ENCODE measurements at regions not wholly inside any gene's neighbourhood (a gene's known extent, or its start where the extent isn't known, plus 50 kb on each side); places are given as distances from the start of the nearest gene placed in this dataset.

- POLR2A ChIA-PET: no interaction called here
- WGBS (ENCODE audit: low lambda C conversion rate): 9% methylated on average over 1 of the region's 1 CpG
Observed at GRCh38 chr4:148958317-148958716, 516.1 kb upstream of the NR3C2 start.

GRCh38 chr4:148955564-148956297 is 513.5 kb upstream of the NR3C2 start:
- CTCF ChIA-PET: no interaction called here
- no peaks in the 10 kb centered on the region for H3F3A ChIP-seq (replicated peaks; ENCODE audit: insufficient read depth)
- no peak overlapping the region for H3K27ac ChIP-seq (ENCODE audit: low read depth in 2 of 2, low read length in 1 of 2)
- no peak overlapping the region for H3K9ac ChIP-seq
- H3K9me2 ChIP-seq: no peaks in the 10 kb centered on the region
- no peak for DNase-seq
- no peaks in the 10 kb centered on the region for H3K9me3 ChIP-seq
- 0% methylated on average over 1 of the region's 1 CpG for WGBS (ENCODE audit: low lambda C conversion rate)
- H4K20me1 ChIP-seq (ENCODE audit: insufficient read depth): no peaks in the 10 kb centered on the region
- no peak overlapping the region for H3K4me2 ChIP-seq
- no peak overlapping the region for H2AFZ ChIP-seq (ENCODE audit: low read depth)
- H3K4me1 ChIP-seq (ENCODE audit: control insufficient read depth in 1 of 2, insufficient read depth in 2 of 2, low read depth in 1 of 2, low read length in 1 of 2): no peaks in the 10 kb centered on the region
- H3K36me3 ChIP-seq (replicated peaks in 1 of 2; ENCODE audit: control insufficient read depth in 1 of 2, insufficient read depth in 2 of 2, low read length in 1 of 2): no peaks in the 10 kb centered on the region
- peaks cover 5% of the 10 kb centered on the region; the same call in 1 of the 2 replicates for H3K27me3 ChIP-seq (ENCODE audit: insufficient read depth)
- no peaks in the 10 kb centered on the region for H3K79me2 ChIP-seq (ENCODE audit: insufficient read depth)
- H3K4me3 ChIP-seq (ENCODE audit: low read depth in 2 of 2, low read length in 1 of 2): no peak overlapping the region
- POLR2A ChIA-PET: no interaction called here
- TF ChIP-seq RAD21 (IDR thresholded peaks at IDR 0.05; ENCODE audit: low read length): no peak
- TF ChIP-seq RFX5 (IDR thresholded peaks at IDR 0.05; ENCODE audit: low read length): no peak
- TF ChIP-seq USF2 (IDR thresholded peaks at IDR 0.05; ENCODE audit: borderline replicate concordance, low read depth, low read length): no peak
- TF ChIP-seq IRF3 (IDR thresholded peaks at IDR 0.05; ENCODE audit: low read depth, low read length): no peak
- TF ChIP-seq GATA2 (CRISPR knock-in tag; IDR thresholded peaks at IDR 0.05): no peak
- no peak for TF ChIP-seq YY1 (IDR thresholded peaks at IDR 0.05; ENCODE audit: low read depth)
- no peak for TF ChIP-seq RCOR1 (IDR thresholded peaks at IDR 0.05; ENCODE audit: low read length)
- no peak for TF ChIP-seq TEAD4 (IDR thresholded peaks at IDR 0.05; ENCODE audit: borderline replicate concordance, insufficient read depth)
- TF ChIP-seq TAF1 (IDR thresholded peaks at IDR 0.05; ENCODE audit: borderline replicate concordance, low read depth, low read length): no peak
- TF ChIP-seq CHD2 (IDR thresholded peaks at IDR 0.05; ENCODE audit: low read length, partially characterized antibody): no peak
- TF ChIP-seq TCF12 (IDR thresholded peaks at IDR 0.05): no peak
- TF ChIP-seq SIN3A (IDR thresholded peaks at IDR 0.05; ENCODE audit: borderline replicate concordance, low read depth, low read length): no peak
- TF ChIP-seq RXRA (IDR thresholded peaks at IDR 0.05; ENCODE audit: borderline replicate concordance, low read depth): no peak
- TF ChIP-seq SMC3 (IDR thresholded peaks at IDR 0.05; ENCODE audit: low read depth, low read length): no peak
- TF ChIP-seq MAX (IDR thresholded peaks at IDR 0.05; ENCODE audit: low read depth): no peak
- TF ChIP-seq NRF1 (IDR thresholded peaks at IDR 0.05; ENCODE audit: low read depth, low read length): no peak

More at GRCh38 chr4:148958317-148958716, 516.1 kb upstream of the NR3C2 start:
- Histone ChIP-seq H4K20me1 (ENCODE audit: insufficient read depth) (no peaks in the 10 kb centered on the region), H3K9me3 (no peaks in the 10 kb centered on the region), H3K4me2 (no peak overlapping the region), H3K27me3 (ENCODE audit: insufficient read depth) (no peaks in the 10 kb centered on the region), H3K9me2 (no peaks in the 10 kb centered on the region), H3K36me3 (replicated peaks in 1 of 2; ENCODE audit: control insufficient read depth in 1 of 2, insufficient read depth in 2 of 2, low read length in 1 of 2) (no peaks in the 10 kb centered on the region), H3F3A (replicated peaks; ENCODE audit: insufficient read depth) (no peaks in the 10 kb centered on the region), H3K4me1 (ENCODE audit: control insufficient read depth in 1 of 2, insufficient read depth in 2 of 2, low read depth in 1 of 2, low read length in 1 of 2) (no peaks in the 10 kb centered on the region), H2AFZ (ENCODE audit: low read depth) (no peak overlapping the region), H3K27ac (ENCODE audit: low read depth in 2 of 2, low read length in 1 of 2) (no peak overlapping the region), H3K9ac (no peak overlapping the region), H3K79me2 (ENCODE audit: insufficient read depth) (no peaks in the 10 kb centered on the region), H3K4me3 (ENCODE audit: low read depth in 2 of 2, low read length in 1 of 2) (no peak overlapping the region)
- no peak for DNase-seq
- CTCF ChIA-PET: no interaction called here
- TF ChIP-seq FOXJ3 (CRISPR knock-in tag; IDR thresholded peaks at IDR 0.05) (no peak), SMC3 (IDR thresholded peaks at IDR 0.05; ENCODE audit: low read depth, low read length) (no peak), POLR2AphosphoS5 (IDR thresholded peaks at IDR 0.05; ENCODE audit: low read depth, low read length) (no peak), TCF12 (IDR thresholded peaks at IDR 0.05) (no peak), TAF1 (IDR thresholded peaks at IDR 0.05; ENCODE audit: borderline replicate concordance, low read depth, low read length) (no peak), USF2 (IDR thresholded peaks at IDR 0.05; ENCODE audit: borderline replicate concordance, low read depth, low read length) (no peak), FOXM1 (IDR thresholded peaks at IDR 0.05; ENCODE audit: low read depth) (no peak), GABPA (IDR thresholded peaks at IDR 0.05; ENCODE audit: low read depth) (no peak), USF1 (IDR thresholded peaks at IDR 0.05; ENCODE audit: borderline replicate concordance, low read depth) (no peak), NRF1 (IDR thresholded peaks at IDR 0.05; ENCODE audit: low read depth, low read length) (no peak), MAX (IDR thresholded peaks at IDR 0.05; ENCODE audit: low read depth) (no peak), SIN3A (IDR thresholded peaks at IDR 0.05; ENCODE audit: borderline replicate concordance, low read depth, low read length) (no peak)

All from SK-N-SH (cell line).